Liver (tissue), 3 donors: ENCODE measurements at regions not wholly inside any gene's neighbourhood (a gene's known extent, or its start where the extent isn't known, plus 50 kb on each side); places are given as distances from the start of the nearest gene placed in this dataset.

Source experiments
- ATF3 ChIP-seq: IDR thresholded peaks from 2 replicates; pipeline ENCODE4 v1.6.1; 2016; ENCODE audit warnings: antibody characterized with exemption
- CTCF ChIP-seq: fragments of 150-350 bp; IDR thresholded peaks from 2 replicates; pipeline ENCODE4 v1.5.1; 2017; ENCODE audit warnings: improper control_type of control experiment, low read depth, low read length; ENCODE audit not compliant: missing input control
- FOXA1 ChIP-seq: IDR thresholded peaks from 2 replicates; pipeline ENCODE4 v1.6.1; 2016; ENCODE audit warnings: antibody characterized with exemption
- JUND ChIP-seq, 2 donors: IDR thresholded peaks; 2 replicates each; pipeline ENCODE4 v1.6.1; 2016; ENCODE audit warnings: antibody characterized with exemption in 2 of 2
- MAX ChIP-seq: IDR thresholded peaks from 2 replicates; pipeline ENCODE4 v1.6.1; 2016; ENCODE audit warnings: antibody characterized with exemption
- RAD21 ChIP-seq, 2 donors: IDR thresholded peaks; 2 replicates each; pipeline ENCODE4 v1.6.1; 2016; ENCODE audit warnings: antibody characterized with exemption in 2 of 2, mild to moderate bottlenecking in 2 of 2
- REST ChIP-seq: IDR thresholded peaks from 2 replicates; pipeline ENCODE4 v1.6.1; 2016; ENCODE audit warnings: antibody characterized with exemption, mild to moderate bottlenecking
- RXRA ChIP-seq, 2 donors: IDR thresholded peaks; 2 replicates each; pipeline ENCODE4 v1.6.1; 2017 to 2018; ENCODE audit warnings: antibody characterized with exemption in 2 of 2, mild to moderate bottlenecking in 1 of 2
- SP1 ChIP-seq: IDR thresholded peaks from 2 replicates; pipeline ENCODE4 v1.6.1; 2018; ENCODE audit warnings: antibody characterized with exemption, mild to moderate bottlenecking
- YY1 ChIP-seq: IDR thresholded peaks from 2 replicates; pipeline ENCODE4 v1.6.1; 2016; ENCODE audit warnings: antibody characterized with exemption, mild to moderate bottlenecking
- ZBTB33 ChIP-seq: IDR thresholded peaks from 2 replicates; pipeline ENCODE4 v1.6.1; 2016; ENCODE audit warnings: antibody characterized with exemption
- donor health status: healthy.
- donor health status: healthy.

- peak; percentile 46 for TF ChIP-seq ZBTB33
- TF ChIP-seq YY1, result peak; percentile 89
- TF ChIP-seq CTCF, result no peak
- TF ChIP-seq ATF3, result peak; percentile 31
- peak; percentile 90 for TF ChIP-seq FOXA1
- peak; percentile 42 for TF ChIP-seq REST
- TF ChIP-seq RAD21 (IDR thresholded peaks at IDR 0.05), result peak; percentile 54 to 66
- no peak for TF ChIP-seq MAX
- peak; percentile 52 for TF ChIP-seq SP1
- peak in 1 of 2 donors; percentile 30 for TF ChIP-seq JUND (IDR thresholded peaks at IDR 0.05)
- TF ChIP-seq RXRA (IDR thresholded peaks at IDR 0.05), result peak; percentile 57 to 65
These were observed 461.9 kb upstream of the ONECUT1 start for GRCh38 chr15:53251996-53252395.
